GM23248 (cell line): ENCODE measurements at regions not wholly inside any gene's neighbourhood (a gene's known extent, or its start where the extent isn't known, plus 50 kb on each side); places are given as distances from the start of the nearest gene placed in this dataset.

Experiments used
- DNase-seq: peaks from one replicate; pipeline ENCODE4 v3.0.0-alpha.2; 2015
- H2AFZ ChIP-seq: fragments of 200-600 bp; sonication (generic); 2 replicates; pipeline ENCODE4 v1.6.1; 2016; ENCODE audit warnings: antibody characterized with exemption
- H3F3A ChIP-seq: fragments of 200-600 bp; sonication (generic); 2 replicates; pipeline ENCODE4 v1.6.1; 2016; ENCODE audit warnings: mild to moderate bottlenecking, antibody characterized with exemption, mixed run types; ENCODE audit not compliant: insufficient read depth
- H3K27ac ChIP-seq: fragments of 200-600 bp; sonication (generic); 2 replicates; pipeline ENCODE4 v1.5.1; 2016; ENCODE audit warnings: mild to moderate bottlenecking
- H3K27me3 ChIP-seq: fragments of 200-600 bp; sonication (generic); replicated peaks from 2 replicates; pipeline ENCODE4 v1.6.1; 2016; ENCODE audit warnings: mild to moderate bottlenecking; ENCODE audit not compliant: insufficient read depth
- H3K36me3 ChIP-seq: fragments of 200-600 bp; sonication (generic); 2 replicates; pipeline ENCODE4 v1.6.1; 2016; ENCODE audit warnings: low read depth, mild to moderate bottlenecking
- H3K4me1 ChIP-seq: fragments of 200-600 bp; sonication (generic); 2 replicates; pipeline ENCODE4 v1.6.1; 2016; ENCODE audit warnings: mild to moderate bottlenecking; ENCODE audit not compliant: insufficient read depth
- H3K4me2 ChIP-seq: fragments of 200-600 bp; sonication (generic); one replicate; pipeline ENCODE4 v1.6.1; 2016; ENCODE audit warnings: mild to moderate bottlenecking; ENCODE audit not compliant: unreplicated experiment
- H3K4me3 ChIP-seq: fragments of 200-600 bp; sonication (generic); 2 replicates; pipeline ENCODE4 v1.5.1; 2016; ENCODE audit warnings: mild to moderate bottlenecking
- H3K79me2 ChIP-seq: fragments of 200-600 bp; sonication (generic); 2 replicates; pipeline ENCODE4 v1.6.1; 2016; ENCODE audit warnings: mild to moderate bottlenecking; ENCODE audit not compliant: insufficient read depth
- H3K9ac ChIP-seq: fragments of 200-600 bp; sonication (generic); 2 replicates; pipeline ENCODE4 v1.6.1; 2016; ENCODE audit warnings: mild to moderate bottlenecking
- H3K9me2 ChIP-seq: fragments of 200-600 bp; sonication (generic); 2 replicates; pipeline ENCODE4 v1.6.1; 2016; ENCODE audit warnings: mixed run types, mild to moderate bottlenecking, moderate library complexity; ENCODE audit not compliant: insufficient read depth
- H3K9me3 ChIP-seq: fragments of 200-600 bp; sonication (generic); one replicate; pipeline ENCODE4 v1.6.1; 2017; ENCODE audit warnings: low read depth
- H4K20me1 ChIP-seq: fragments of 200-600 bp; sonication (generic); 2 replicates; pipeline ENCODE4 v1.6.0; 2016; ENCODE audit not compliant: insufficient read depth
- EZH2 ChIP-seq: fragments of 200-600 bp; sonication (generic); IDR thresholded peaks from 2 replicates; pipeline ENCODE4 v1.6.1; 2018; ENCODE audit warnings: antibody characterized with exemption, mild to moderate bottlenecking; ENCODE audit not compliant: insufficient read depth, poor library complexity, severe bottlenecking
- EZH2phosphoT487 ChIP-seq: fragments of 200-600 bp; sonication (generic); IDR thresholded peaks from 2 replicates; pipeline ENCODE4 v1.6.1; 2018; ENCODE audit warnings: antibody characterized with exemption, moderate library complexity, mild to moderate bottlenecking, low read depth; ENCODE audit not compliant: insufficient read depth
- WGBS, 2 experiments: methylation state at CpG; one replicate each; pipeline ENCODE4 v1.1.6; 2015 to 2017; ENCODE audit warnings: low lambda C conversion rate in 2 of 2, low coverage in 1 of 2; ENCODE audit errors: missing lambda C conversion rate in 2 of 2; 5-methylcytosine and 5-hydroxymethylcytosine counted together
- in situ Hi-C: fragments of 300-500 bp; cut with MboI; formaldehyde crosslinking; loops from 2 replicates; pipeline ENCODE4 v1.15.0; 2020

DNA sequence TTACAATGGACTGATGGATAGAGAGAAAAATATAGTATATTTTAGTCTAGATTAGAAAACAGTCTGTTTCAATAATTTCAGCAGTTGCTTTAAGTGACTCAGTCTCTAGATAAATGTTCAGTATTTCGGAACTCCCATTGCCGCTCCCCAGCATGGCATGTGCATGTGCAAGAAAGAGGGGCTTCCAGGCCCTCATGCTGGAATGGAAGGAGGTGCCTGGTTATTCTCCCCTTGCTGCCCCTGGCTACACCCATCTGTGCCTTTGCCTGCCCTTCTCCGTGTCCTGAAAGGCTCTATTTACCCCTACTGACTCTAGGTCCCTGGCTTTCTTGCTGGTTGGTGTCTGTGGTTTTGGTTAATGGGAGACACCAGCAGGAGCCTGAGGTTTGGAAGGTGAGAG is 115.7 kb upstream of the IFNGR1 start:
- no peak for TF ChIP-seq EZH2
- no peak for TF ChIP-seq EZH2phosphoT487
- Histone ChIP-seq H3K36me3 (no peaks in the 10 kb centered on the region), H3K27ac (no peak overlapping the region), H3K9me2 (no peaks in the 10 kb centered on the region), H4K20me1 (no peaks in the 10 kb centered on the region), H3K79me2 (no peaks in the 10 kb centered on the region), H3K4me1 (0 out of 2 replicates have a peak, but pooled peaks cover 2% of the 10 kb centered on the region), H3K4me2 (no peak overlapping the region), H3K4me3 (no peak overlapping the region), H3K9me3 (no peaks in the 10 kb centered on the region), H3K27me3 (peaks cover 22% of the 10 kb centered on the region), H3K9ac (no peak overlapping the region), H2AFZ (no peak overlapping the region), H3F3A (no peaks in the 10 kb centered on the region)
- 70 to 88% methylated on average over 3 of the region's 3 CpGs for WGBS, 2 experiments
- in situ Hi-C loops: no loop called here
- no peak for DNase-seq

DNA sequence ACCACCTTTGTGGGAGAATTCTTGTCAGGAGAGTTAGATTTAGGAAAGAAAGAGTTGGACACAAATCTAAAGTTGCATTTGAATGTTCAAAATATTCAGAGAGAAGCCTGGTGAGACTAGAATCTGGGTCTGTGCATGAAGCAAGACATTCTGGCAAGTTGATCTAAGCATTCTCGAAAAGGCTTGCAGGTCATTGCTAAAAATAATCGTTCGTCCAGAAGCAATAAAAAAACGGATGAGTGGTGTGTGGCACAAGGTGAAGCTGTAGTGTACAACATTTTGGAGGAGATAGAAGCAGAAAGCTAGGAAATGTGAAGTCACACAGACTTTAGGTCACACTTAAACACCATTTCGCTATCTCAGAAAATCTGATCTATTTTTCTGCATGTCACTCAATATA is 114.9 kb upstream of the IFNGR1 start:
- TF ChIP-seq EZH2 (no peak), EZH2phosphoT487 (no peak)
- in situ Hi-C loops: no loop called here
- Histone ChIP-seq H3K36me3 (no peaks in the 10 kb centered on the region), H3K9me3 (no peaks in the 10 kb centered on the region), H3K9ac (no peak overlapping the region), H3K9me2 (no peaks in the 10 kb centered on the region), H3K4me3 (no peak overlapping the region), H3K27me3 (peaks cover 17% of the 10 kb centered on the region), H3K4me1 (no peaks in the 10 kb centered on the region), H3K27ac (no peak overlapping the region), H3F3A (no peaks in the 10 kb centered on the region), H4K20me1 (no peaks in the 10 kb centered on the region), H2AFZ (no peak overlapping the region), H3K79me2 (no peaks in the 10 kb centered on the region), H3K4me2 (no peak overlapping the region)
- DNase-seq: no peak
- 64 to 70% methylated on average over 5 of the region's 5 CpGs for WGBS, 2 experiments

DNA sequence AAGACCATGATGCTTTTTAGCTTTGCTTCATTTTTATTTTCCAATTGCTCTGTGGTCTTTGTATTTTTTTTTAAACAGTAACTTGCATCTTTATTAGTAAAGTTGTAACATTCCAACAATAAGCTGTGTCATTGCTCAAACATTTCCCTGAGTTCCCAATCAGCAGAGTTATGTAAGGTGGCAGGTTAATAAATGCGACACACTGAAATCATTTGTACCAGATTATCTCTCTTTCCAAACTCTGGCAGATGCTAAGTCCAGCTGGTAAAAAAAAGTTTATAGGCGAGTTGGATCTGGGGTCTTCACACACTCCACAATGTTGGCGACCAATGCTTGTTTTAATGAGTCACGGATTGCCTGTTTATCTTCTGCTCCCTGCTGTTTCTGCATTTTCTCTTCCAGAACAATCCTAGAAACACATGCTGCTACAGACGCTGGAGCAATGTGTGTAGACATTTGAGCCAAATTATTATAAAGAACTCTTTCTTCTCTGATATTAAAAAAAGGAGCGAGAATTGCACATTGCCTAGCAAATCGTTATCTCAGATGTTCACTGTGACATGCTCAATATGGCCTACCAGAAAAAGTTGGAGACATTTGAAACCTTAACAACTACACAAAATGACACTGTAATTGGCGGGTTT is 113.6 kb upstream of the IFNGR1 start:
- H3K9me2 ChIP-seq: no peaks in the 10 kb centered on the region
- H4K20me1 ChIP-seq: no peaks in the 10 kb centered on the region
- H3K27ac ChIP-seq: no peak overlapping the region
- H2AFZ ChIP-seq: no peak overlapping the region
- peaks cover 17% of the 10 kb centered on the region for H3K27me3 ChIP-seq
- no peak overlapping the region for H3K9ac ChIP-seq
- peak; percentile 13 for DNase-seq
- H3K9me3 ChIP-seq: no peaks in the 10 kb centered on the region
- WGBS, 2 experiments: 3 to 5% methylated on average over 8 of the region's 8 CpGs
- no peak for TF ChIP-seq EZH2
- TF ChIP-seq EZH2phosphoT487: no peak
- H3F3A ChIP-seq: no peaks in the 10 kb centered on the region
- H3K4me2 ChIP-seq: no peak overlapping the region
- no peaks in the 10 kb centered on the region for H3K36me3 ChIP-seq
- no peaks in the 10 kb centered on the region for H3K79me2 ChIP-seq
- H3K4me3 ChIP-seq: no peak overlapping the region
- in situ Hi-C loops: no loop called here
- H3K4me1 ChIP-seq: no peaks in the 10 kb centered on the region

DNA sequence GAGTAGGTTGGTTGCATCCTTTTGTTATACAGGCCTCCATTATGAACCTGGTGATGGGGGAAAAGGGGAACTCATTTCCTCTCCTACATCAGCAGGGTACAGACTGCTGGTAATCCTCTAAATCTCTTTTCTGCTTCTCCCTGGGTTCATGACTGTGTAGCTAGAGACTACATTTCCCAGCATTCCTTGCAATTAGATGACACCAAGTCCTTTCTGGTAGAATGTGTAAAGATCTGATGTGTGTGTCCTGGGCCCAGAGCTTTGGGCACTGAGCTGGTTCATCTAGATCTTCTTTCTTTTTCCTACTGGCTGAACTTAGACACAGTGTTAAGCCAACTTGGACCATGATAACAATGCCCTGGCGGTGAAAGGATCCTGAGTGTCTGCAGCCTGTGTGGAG is 104.7 kb upstream of the IFNGR1 start:
- H3K79me2 ChIP-seq: no peaks in the 10 kb centered on the region

DNA sequence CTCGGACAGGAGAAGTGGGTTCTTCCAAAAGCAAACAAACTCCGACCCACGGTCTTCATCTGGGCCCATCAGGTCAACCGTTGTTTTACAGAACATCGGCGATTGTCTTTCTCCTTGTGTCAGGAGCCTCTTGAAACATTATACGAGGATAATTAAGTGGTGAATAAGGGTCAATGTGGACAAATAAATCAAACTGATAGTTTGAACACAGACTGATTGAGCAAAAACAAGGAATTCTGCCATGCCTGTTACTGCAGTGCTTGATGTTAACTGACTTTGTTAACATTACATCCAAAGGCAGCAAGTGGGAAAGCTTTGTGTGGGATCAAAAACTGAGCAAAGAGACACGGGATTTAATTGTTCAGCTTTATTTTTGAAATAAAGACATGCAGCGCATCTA is 101.1 kb upstream of the IFNGR1 start:
- H3F3A ChIP-seq: no peaks in the 10 kb centered on the region
- 77 to 79% methylated on average over 9 of the region's 9 CpGs for WGBS, 2 experiments
- H3K4me1 ChIP-seq: no peaks in the 10 kb centered on the region
- H2AFZ ChIP-seq: no peak overlapping the region
- no peaks in the 10 kb centered on the region for H3K36me3 ChIP-seq
- no peaks in the 10 kb centered on the region for H3K79me2 ChIP-seq
- H3K27me3 ChIP-seq: no peaks in the 10 kb centered on the region
- no peaks in the 10 kb centered on the region for H4K20me1 ChIP-seq
- in situ Hi-C loops: no loop called here
- no peak overlapping the region for H3K4me3 ChIP-seq
- H3K4me2 ChIP-seq: no peak overlapping the region
- no peak for DNase-seq
- H3K9ac ChIP-seq: no peak overlapping the region
- H3K9me2 ChIP-seq: no peaks in the 10 kb centered on the region
- H3K27ac ChIP-seq: no peak overlapping the region
- TF ChIP-seq EZH2phosphoT487: no peak
- TF ChIP-seq EZH2: no peak
- H3K9me3 ChIP-seq: no peaks in the 10 kb centered on the region

More for the DNA sequence above, 104.7 kb upstream of the IFNGR1 start:
- no peak overlapping the region for H3K4me3 ChIP-seq
- no peak for DNase-seq
- no peaks in the 10 kb centered on the region for H3K27me3 ChIP-seq
- no peak overlapping the region for H3K4me2 ChIP-seq
- no peak overlapping the region for H3K27ac ChIP-seq
- no peaks in the 10 kb centered on the region for H3K9me3 ChIP-seq
- no peaks in the 10 kb centered on the region for H3K36me3 ChIP-seq
- no peak for TF ChIP-seq EZH2
- no peak for TF ChIP-seq EZH2phosphoT487
- no peaks in the 10 kb centered on the region for H4K20me1 ChIP-seq
- no peaks in the 10 kb centered on the region for H3K9me2 ChIP-seq
- in situ Hi-C loops: no loop called here
- H3K4me1 ChIP-seq: no peaks in the 10 kb centered on the region
- no peak overlapping the region for H2AFZ ChIP-seq
- H3K9ac ChIP-seq: no peak overlapping the region
- H3F3A ChIP-seq: no peaks in the 10 kb centered on the region
- 72 to 86% methylated on average over 1 of the region's 1 CpG for WGBS, 2 experiments
